ENCODE measurements at regions not wholly inside any gene's neighbourhood (a gene's known extent, or its start where the extent isn't known, plus 50 kb on each side); places are given as distances from the start of the nearest gene placed in this dataset.

- Mint-ChIP-seq H3K27me3 (no peaks in the 10 kb centered on the region), H3K9me3 (no peaks in the 10 kb centered on the region), H3K4me1 (ENCODE audit: unreplicated experiment) (no peaks in the 10 kb centered on the region), H3K36me3 (no peaks in the 10 kb centered on the region), H3K27ac (no peak overlapping the region), H3K4me3 (no peak overlapping the region)
- DNase-seq (ENCODE audit: extremely low spot score, unreplicated experiment), result no peak
- TF ChIP-seq CTCF (conservative IDR thresholded peaks at IDR 0.05), result no peak
Measured at GRCh38 chrX:129249563-129249962, 273.7 kb downstream of the SMARCA1 start.

- no peaks in the 10 kb centered on the region for H3K36me3 Mint-ChIP-seq
- H3K9me3 Mint-ChIP-seq, result no peaks in the 10 kb centered on the region
- no peak for DNase-seq (ENCODE audit: extremely low spot score, unreplicated experiment)
- H3K4me3 Mint-ChIP-seq, result no peak overlapping the region
- H3K27ac Mint-ChIP-seq, result no peak overlapping the region
- no peaks in the 10 kb centered on the region for H3K27me3 Mint-ChIP-seq
- no peak for TF ChIP-seq CTCF (conservative IDR thresholded peaks at IDR 0.05)
- no peaks in the 10 kb centered on the region for H3K4me1 Mint-ChIP-seq (ENCODE audit: unreplicated experiment)
Measured at GRCh38 chrX:129247642-129248041, 275.6 kb downstream of the SMARCA1 start.

GRCh38 chrX:129239371-129239770 lies 283.9 kb downstream of the SMARCA1 start:
- Mint-ChIP-seq H3K4me1 (ENCODE audit: unreplicated experiment) (no peaks in the 10 kb centered on the region), H3K9me3 (no peaks in the 10 kb centered on the region), H3K4me3 (no peak overlapping the region), H3K36me3 (no peaks in the 10 kb centered on the region), H3K27ac (no peak overlapping the region), H3K27me3 (no peaks in the 10 kb centered on the region)
- no peak for DNase-seq (ENCODE audit: extremely low spot score, unreplicated experiment)
- no peak for TF ChIP-seq CTCF (conservative IDR thresholded peaks at IDR 0.05)

- no peak for DNase-seq (ENCODE audit: extremely low spot score, unreplicated experiment)
- no peaks in the 10 kb centered on the region for H3K9me3 Mint-ChIP-seq
- no peaks in the 10 kb centered on the region for H3K27me3 Mint-ChIP-seq
- no peak overlapping the region for H3K27ac Mint-ChIP-seq
- peaks cover 6% of the 10 kb centered on the region for H3K4me1 Mint-ChIP-seq (ENCODE audit: unreplicated experiment)
- no peak for TF ChIP-seq CTCF (conservative IDR thresholded peaks at IDR 0.05)
- no peak overlapping the region for H3K4me3 Mint-ChIP-seq
- H3K36me3 Mint-ChIP-seq, result no peaks in the 10 kb centered on the region
Measured at GRCh38 chrX:129238011-129238410, 285.3 kb downstream of the SMARCA1 start.

DNA sequence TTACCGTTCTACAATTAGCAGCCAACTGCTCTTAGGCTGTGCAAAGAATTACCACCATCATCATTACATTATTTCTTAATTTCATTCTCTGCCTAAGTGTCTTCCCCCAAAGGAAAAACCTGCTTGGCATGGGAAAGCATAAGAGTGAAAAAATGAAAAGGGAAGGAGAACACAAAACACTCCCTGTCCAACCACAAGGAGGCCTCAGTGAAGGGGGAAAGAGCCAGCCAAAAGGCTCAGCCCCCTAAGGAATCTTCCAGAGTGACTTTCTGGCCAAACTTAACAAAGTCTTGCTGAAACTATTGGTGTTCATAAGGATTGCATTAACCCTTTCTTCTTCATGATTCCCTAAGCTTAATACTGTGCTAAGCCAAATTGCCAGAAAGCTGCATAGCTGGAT lies 287.4 kb downstream of the SMARCA1 start:
- Mint-ChIP-seq H3K4me1 (ENCODE audit: unreplicated experiment) (peaks cover 6% of the 10 kb centered on the region), H3K27ac (no peak overlapping the region), H3K4me3 (no peak overlapping the region), H3K36me3 (no peaks in the 10 kb centered on the region), H3K9me3 (no peaks in the 10 kb centered on the region), H3K27me3 (no peaks in the 10 kb centered on the region)
- TF ChIP-seq CTCF (conservative IDR thresholded peaks at IDR 0.05), result peak; percentile 45
- DNase-seq (ENCODE audit: extremely low spot score, unreplicated experiment), result no peak

DNA sequence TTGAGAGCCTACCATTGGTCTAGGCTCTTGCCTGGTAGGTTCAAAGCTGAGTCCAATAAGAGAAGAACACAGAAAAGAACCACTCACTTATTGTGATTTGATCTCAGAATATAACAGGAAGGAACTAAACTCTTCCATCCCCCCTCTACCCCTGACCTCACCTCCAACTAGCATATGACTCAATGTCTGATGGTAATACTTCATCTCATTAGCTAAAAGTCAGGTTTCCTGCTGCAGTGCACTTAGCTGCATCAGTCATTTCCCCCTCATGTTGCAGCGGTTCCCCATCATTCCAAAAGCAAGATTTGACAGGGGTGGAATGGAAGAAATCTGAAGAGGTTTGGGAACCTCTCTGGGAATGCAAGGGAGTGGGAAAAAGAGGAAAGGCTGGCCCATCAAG lies 289.5 kb downstream of the SMARCA1 start:
- Mint-ChIP-seq H3K9me3 (no peaks in the 10 kb centered on the region), H3K4me3 (no peak overlapping the region), H3K36me3 (no peaks in the 10 kb centered on the region), H3K4me1 (ENCODE audit: unreplicated experiment) (peaks cover 6% of the 10 kb centered on the region), H3K27ac (no peak overlapping the region), H3K27me3 (no peaks in the 10 kb centered on the region)
- DNase-seq (ENCODE audit: extremely low spot score, unreplicated experiment), result no peak
- no peak for TF ChIP-seq CTCF (conservative IDR thresholded peaks at IDR 0.05)

All from type B pancreatic cell (in vitro differentiated cells).